ENCODE measurements at regions not wholly inside any gene's neighbourhood (a gene's known extent, or its start where the extent isn't known, plus 50 kb on each side); places are given as distances from the start of the nearest gene placed in this dataset.
"Not testable (repeated sequence)": the region's sequence is repeated elsewhere in the genome, so short reads cannot be mapped to it uniquely, and the experiment has no call there.

DNA sequence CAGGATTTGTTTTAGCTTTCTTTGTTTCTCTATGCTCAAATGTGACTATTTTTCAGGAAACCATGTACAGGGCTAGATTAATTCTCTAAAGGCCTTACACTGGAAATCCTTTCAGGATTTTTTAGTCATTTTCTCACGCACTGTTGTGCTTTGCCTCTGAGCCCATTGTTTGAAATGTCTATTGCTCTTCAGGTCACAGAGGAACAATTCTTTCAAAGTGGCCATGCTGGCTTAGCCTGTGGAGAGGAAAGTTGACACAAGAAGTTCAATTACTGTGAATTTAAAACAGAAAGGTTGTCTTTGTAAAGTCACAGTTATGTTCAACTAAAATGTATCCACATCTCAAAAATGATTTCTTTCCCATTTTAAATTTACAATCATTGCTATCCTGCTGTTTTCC, 1071.7 kb upstream of the POT1 start:
- no peak for DNase-seq

DNA sequence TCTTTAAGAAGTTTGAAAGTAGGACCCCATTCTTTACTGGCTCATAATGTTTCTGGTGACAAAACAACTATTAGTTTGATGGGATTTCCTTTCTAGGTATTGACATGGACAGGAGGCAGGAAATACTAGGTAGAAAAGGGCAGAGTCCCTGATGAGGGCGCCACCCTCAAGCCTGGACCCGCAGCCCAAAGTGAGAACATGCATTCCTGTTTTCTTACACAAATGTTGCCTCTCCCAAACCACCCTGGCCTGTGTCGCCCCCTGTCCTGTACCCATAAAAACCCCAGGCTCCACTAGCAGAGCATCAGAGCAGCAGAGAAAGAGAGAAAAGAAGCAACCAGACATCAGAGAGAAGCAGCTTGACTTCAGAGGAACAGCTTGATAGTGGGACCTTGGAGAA, 1055.2 kb upstream of the POT1 start:
- DNase-seq = no peak

DNA sequence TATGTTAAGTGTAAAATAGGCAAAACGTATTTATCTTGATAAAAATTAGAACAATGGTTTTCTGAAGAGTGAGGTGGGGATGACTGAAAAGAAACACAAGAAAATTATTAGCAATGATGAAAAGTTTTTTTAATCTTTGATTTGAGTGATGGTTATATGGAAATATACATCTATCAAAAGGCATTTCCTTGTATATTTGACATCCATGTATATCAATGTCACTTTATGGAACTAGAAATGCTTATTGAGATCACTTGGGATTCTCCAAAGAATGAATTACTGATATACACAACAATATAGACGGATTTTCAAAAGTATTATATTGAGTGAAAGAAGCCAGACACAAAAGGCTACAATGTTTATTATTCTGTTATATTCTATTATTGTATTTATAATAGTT, 1042.0 kb upstream of the POT1 start:
- no peak for DNase-seq

- no peak for DNase-seq
Observed at GRCh38 chr7:125966278-125967048, 1036.8 kb upstream of the POT1 start.

GRCh38 chr7:125934955-125935354, 1005.3 kb upstream of the POT1 start:
- no peak for DNase-seq

DNA sequence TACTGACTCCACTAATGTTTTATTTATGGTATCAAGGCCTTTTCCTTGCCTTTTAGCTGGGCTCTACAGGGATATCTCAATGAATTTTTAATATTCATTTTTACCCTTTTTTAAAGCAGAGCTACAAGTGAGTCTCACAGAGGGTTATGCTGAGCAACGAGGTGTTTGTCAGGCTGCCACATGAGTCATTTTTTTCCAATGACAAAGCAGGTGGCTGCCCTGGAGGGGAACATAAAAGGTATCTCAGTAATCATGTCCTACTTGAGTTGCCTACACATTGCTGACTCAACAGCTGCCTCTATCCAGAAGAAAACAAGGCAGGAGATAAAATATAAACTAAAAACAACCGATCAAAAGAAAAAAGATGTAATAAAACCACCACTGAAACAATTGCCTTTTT, 1004.9 kb upstream of the POT1 start:
- no peak for DNase-seq

DNA sequence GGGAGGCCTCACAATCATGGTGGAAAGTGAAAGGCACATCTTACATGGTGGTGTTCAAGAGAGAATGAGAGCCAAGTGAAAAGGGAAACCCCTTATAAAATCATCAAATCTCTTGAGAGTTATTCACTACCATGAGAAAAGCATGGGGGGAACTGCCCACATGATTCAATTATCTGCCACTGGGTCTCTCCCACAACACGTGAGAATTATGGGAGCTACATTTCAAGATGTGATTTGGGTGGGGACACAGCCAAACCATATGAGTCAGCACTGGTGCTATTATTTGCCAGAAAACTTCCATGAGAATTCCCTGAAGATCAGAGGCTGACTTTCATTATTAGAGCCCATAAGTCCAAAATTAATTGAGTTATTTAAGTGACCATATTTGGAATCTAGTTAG, 1001.2 kb upstream of the POT1 start:
- DNase-seq = no peak

GRCh38 chr7:125927556-125927955, 997.9 kb upstream of the POT1 start:
- DNase-seq = no peak

GRCh38 chr7:125926621-125927020, 997.0 kb upstream of the POT1 start:
- no peak for DNase-seq

- DNase-seq = no peak
Observed at GRCh38 chr7:125924037-125924436, 994.4 kb upstream of the POT1 start.

DNA sequence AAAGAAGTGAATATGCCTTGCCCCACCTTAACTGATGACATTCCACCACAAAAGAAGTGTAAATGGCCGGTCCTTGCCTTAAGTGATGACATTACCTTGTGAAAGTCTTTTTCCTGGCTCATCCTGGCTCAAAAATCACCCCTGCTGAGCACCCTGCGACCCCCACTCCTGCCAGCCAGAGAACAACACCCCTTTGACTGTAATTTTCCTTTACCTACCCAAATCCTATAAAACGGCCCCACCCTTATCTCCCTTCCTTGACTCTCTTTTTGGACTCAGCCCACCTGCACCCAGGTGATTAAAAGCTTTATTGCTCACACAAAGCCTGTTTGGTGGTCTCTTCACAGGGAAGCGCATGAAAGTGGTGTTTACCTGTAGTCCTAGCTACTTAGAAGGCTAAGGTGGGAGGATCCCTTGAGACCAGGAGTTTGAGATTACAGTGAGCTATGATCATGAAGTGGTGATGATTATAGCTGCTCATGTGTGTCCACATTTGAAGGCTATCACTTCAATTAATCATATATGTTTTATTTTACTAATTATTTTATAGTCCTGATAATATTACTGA, 985.8 kb upstream of the POT1 start:
- not testable (repeated sequence) for DNase-seq

DNA sequence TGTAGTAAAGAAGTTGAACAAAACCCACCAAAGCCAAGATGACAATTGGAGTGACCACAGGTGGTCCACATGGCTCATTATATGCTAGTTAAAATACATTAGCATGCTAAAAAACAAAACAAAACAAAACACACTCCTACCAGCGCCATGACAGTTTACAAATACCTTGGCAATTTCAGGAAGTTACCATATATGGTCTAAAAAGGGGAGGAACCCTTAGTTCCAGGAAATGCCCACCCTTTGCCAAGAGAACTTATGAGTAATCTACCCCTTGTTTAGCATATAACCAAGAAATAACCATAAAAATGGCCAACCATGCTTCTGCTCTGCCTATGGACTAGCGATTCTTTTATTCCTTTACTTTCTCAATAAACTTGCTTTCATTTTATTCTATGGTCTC, 979.1 kb upstream of the POT1 start:
- DNase-seq = no peak

- no peak for DNase-seq
Observed at GRCh38 chr7:125899577-125899976, 970.0 kb upstream of the POT1 start.

DNA sequence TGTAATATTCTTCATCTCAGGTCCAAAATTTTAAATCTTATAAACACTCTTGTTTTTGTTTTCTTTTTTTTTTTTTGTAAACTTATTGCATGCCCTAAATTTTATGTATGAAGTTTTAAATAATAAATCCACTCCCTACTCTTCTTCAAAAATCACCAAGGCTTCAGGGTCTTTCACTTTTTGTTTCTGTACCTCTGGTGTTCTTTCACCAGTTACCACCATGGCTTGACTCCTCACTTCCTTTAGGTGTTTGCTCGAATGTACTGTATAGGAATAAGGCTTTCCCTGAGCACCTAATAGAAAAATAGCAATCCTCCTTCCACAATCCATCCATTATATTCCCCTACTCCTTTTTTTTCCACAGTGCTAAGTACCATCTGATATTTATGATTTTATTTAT, 962.8 kb upstream of the POT1 start:
- DNase-seq = no peak

GRCh38 chr7:125878988-125879387, 949.4 kb upstream of the POT1 start:
- DNase-seq = no peak

GRCh38 chr7:125878235-125878956, 948.8 kb upstream of the POT1 start:
- no peak for DNase-seq

GRCh38 chr7:125877246-125877645, 947.6 kb upstream of the POT1 start:
- DNase-seq = no peak

GRCh38 chr7:125876431-125876830, 946.8 kb upstream of the POT1 start:
- DNase-seq = no peak

DNA sequence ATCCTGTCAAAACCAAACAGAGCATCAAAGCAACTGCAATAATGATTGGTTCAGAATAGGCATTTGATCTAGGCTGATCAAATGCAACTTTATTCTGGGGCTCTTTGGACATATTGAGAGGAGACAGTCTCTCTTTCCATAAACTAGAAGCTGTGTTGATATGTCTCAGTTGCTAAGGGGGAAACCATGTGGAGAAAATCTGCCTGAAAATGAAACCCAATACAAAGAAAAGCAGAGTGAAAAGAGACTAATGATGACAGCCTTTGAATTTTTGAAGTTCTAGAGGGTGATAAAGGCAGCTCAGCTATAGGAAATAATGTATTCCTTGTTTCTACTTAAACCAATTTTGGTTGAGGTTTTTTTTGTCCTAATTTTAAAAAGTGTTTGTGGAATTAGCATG, 941.8 kb upstream of the POT1 start:
- no peak for DNase-seq

GRCh38 chr7:125857606-125858005, 928.0 kb upstream of the POT1 start:
- no peak for DNase-seq

- DNase-seq = no peak
Observed at GRCh38 chr7:125848157-125848556, 918.5 kb upstream of the POT1 start.

DNA sequence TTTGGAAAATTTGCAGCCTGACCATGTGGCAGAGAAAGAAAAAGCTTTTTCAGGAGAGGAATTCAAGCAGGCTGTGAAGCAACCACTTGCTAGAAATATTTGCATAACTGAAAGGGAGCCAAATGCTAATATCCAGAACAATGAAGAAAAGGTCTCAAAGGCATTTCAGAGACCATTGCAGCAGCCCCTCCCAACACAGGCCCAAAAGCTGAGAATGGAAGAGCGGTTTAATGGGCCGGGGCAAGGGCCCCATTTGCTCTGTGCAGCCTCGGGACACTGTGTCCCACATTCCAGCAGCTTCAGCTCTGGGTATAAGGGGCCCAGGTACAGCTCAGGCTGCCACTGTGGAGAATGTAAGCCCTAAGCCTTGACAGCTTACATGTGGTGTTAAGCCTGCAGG, 918.1 kb upstream of the POT1 start:
- no peak for DNase-seq

DNA sequence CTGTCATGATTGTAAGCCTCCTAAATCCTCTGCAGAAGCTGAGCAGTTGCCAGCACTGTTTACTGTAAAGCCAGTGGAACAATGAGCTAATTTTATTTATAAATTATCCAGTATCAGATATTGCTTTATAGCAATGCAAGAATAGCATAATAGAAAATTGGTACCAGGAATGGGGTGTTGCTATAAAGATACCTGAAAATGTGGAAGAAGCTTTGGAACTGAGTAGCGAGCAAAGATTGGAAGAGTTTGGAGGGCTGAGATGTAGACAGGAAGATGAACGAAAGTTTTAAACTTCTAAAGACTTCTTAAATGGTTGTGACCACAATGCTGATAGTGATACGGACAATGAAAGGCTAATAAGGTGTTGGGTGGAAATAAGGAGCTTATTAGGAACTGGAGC, 917.4 kb upstream of the POT1 start:
- no peak for DNase-seq

Data from muscle of arm (tissue), 1 donor.